DMS 273 (cell line): ENCODE measurements at regions not wholly inside any gene's neighbourhood (a gene's known extent, or its start where the extent isn't known, plus 50 kb on each side); places are given as distances from the start of the nearest gene placed in this dataset.
"Not testable (repeated sequence)": the region's sequence is repeated elsewhere in the genome, so short reads cannot be mapped to it uniquely, and the experiment has no call there.

ENCODE experiments used
- DNase-seq: peaks from one replicate; lab custom pipeline; 2025; ENCODE audit not compliant: unreplicated experiment; lab: John Stamatoyannopoulos, UW

DNA sequence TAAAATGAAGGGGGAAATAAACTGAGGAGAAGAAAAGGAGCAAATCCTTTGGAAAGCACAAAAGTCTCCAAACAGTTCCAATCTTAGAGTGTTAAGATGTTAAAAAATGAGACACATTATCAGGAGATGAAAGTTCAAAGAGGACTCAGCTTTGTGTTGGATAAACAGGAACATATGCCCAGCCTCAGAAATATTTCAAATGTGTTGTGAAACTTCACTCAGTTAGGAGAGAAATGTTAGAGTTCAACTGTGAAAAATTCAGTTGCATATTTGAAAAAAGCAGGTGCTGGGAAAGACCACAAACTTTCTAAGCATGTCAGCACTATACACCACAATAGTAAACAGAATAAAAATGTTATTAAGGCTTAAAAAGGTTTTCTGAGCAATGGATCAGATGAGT is 136.8 kb upstream of the PRKD1 start:
- no peak for DNase-seq

DNA sequence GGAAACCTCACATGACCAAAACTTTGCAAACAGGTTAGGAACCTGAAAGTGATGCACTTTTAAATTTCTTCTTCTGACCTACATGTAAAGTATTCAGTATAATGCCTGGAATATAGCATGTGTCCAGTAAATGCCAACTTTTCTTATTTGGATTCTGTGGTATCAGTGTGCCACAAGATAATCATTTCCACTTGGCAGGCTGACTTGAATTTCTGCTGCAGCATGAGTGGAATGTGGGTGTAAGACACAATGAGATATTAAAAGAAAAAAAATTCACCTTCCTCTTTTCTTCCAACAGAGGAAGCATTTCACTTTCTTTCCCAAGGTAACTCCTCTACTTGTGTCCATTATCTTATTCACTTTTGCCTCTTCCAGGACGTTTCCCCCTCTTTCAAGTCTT is 141.9 kb upstream of the PRKD1 start:
- DNase-seq: no peak

DNA sequence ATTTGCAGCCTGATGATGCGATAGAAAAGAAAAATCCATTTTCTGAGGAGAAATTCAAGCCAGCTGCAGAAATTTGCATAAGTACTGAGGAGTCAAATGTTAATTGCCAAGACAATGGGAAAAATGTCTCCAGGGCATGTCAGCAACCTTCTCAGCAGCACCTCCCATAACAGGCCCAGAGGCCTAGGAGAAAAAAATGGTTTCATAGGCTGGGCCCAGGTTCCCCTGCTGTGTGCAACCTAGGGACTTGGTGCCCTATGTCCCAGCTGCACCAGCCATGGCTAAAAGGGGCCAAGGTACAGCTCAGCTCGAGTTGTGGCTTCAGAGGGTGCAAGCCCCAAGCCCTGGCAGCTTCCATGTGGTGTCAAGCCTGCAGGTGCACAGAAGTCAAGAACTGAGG is 144.8 kb upstream of the PRKD1 start:
- DNase-seq: not testable (repeated sequence)

DNA sequence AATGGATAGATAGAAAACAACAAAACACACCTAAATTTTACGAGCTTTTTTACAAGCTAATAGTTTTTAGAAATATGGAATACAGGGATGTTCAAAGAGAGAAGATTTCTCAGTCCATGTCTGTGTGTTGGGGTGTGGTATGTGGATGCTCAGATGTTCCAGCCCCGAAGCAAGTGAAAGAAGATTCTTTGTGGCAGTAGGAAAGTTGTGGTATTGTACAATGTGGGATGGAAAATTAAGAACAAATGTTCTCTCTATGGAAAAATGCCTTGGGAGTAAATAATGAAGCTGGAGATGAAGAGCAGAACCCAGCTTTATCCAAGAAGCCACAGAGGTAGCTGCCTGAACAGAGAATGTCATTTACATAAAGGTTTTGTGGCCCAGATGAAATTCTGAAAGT is 150.3 kb upstream of the PRKD1 start:
- no peak for DNase-seq

DNA sequence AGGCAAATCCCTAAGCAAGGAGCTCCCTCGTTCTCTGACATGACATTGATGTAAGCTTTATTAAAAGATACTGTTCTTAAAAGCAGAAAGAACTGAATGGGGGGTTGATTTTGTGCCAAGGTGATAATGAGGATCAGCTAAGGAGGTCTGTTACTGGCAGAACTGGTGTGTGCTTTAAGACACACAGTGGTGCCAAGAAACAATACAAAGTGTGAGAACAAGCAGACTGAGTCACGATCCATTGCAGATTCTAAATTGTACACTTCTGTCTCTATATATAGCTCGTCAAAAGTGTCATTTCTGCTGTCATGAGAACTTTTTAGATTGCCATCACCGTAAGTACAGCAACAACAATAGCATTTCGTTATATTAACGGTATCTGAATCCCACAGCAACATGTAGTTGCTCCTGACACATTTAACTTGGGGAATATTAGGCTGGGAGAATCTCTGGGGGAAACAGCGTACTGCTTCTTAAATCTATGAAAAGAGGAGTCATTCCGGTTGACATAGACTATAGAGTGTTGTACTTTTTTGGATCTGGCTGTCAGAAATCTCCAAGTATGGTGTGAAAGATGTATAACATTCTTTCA is 151.3 kb upstream of the PRKD1 start:
- no peak for DNase-seq

DNA sequence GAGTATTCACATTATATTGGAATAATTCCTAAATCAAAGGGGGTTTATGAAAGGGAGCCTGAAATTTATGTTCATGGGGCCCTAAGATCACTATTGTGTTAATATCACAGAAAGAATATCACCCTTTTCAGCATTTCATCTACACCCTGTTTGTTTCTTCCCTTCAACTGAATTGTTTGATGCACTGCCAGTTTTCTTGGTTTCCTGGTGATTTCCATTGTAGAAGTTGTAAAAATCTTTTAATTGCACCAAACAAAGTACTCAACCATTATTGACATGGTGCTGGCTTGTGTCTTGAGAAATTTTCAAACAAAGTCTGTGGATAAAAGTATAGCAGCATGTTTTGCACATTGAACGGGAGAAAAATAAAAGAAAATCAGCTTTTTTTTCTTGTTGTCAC is 154.8 kb upstream of the PRKD1 start:
- no peak for DNase-seq

DNA sequence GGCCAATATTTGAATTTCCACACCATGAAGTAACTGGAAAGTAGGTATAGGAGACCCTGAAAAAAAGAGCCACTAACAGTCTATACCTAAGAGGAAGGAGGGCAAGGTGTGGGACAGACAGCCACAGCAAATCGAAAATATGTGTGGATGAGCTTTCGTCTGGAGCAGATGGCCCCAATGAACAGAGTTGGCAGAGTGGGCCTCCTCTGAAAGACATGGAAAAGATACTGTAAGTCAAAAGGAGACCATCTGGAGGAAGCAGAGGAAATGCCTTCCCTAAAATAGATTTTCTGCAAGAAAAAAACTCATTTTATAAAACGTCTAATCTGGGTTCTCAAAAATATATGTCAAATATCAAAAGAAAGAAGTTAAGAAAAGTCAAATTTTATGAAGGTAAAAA is 157.2 kb upstream of the PRKD1 start:
- DNase-seq: no peak

DNA sequence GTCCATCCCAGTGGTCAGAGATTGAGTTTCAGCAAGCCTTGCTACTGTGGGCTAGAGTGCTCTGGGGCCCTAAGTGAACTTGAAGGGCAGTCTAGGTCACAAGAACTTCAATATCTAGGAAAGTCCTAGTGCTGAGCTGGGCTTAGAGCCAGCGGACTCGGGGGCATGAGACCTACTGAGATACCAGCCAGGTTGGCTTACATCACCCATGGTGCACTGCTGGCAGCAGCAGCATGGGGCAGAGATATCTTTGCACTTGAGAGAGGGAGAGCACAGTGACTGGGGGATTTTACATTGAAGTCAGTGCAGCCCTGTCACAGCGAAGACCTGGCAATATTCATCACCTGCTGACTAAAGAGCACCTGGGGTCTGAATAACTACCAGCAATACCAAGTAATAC is 158.3 kb upstream of the PRKD1 start:
- DNase-seq: no peak

DNA sequence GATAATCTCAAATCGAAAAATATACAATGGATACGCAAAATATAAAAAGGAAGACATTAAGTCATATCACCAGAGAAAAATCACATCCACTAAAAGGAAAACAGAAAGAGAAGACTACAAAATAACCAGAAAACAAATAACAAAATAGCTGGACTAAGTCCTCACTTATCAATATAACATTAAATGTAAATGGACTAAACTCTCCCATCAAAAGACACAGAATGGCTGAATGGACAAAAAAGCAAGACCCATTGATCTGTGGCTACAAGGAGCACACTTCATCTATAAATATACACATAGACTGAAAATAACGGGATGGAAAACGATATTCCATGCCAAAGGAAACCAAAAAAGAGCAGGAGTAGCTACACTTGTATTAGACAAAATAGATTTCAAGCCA is 161.0 kb upstream of the PRKD1 start:
- DNase-seq: no peak

DNA sequence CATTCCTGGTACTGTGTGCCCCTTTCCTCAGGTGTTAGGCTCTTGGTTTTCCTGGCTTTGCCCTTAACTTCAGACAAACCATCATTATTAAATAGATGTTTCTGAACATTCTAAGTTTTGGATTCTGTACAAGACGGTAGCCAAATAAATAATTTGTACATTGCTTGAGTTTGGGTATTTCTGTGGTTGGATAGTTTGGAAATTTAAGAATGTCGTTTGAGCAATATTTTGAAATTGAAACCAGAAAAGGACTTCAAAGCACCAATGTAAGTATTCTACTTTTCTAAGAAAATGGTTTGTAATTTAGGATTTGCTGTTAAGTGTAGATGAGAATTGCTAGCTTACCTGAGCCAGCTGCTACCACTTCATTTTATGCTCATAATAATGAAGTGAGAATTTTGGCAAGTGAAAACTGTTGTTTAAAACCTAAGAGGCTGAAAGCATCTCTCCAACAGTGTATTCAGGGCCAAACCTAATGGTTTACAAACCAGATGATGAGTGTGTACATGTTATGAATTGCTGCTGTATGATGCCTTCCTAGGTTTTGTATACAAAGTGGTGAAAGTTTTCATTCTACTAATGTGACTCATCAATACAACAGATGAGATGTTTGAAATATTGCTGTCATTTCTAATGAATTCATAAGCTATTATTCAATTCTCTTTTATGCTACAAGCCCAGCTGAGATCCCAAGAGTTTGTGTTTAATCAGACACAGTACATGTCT is 181.5 kb upstream of the PRKD1 start:
- no peak for DNase-seq

DNA sequence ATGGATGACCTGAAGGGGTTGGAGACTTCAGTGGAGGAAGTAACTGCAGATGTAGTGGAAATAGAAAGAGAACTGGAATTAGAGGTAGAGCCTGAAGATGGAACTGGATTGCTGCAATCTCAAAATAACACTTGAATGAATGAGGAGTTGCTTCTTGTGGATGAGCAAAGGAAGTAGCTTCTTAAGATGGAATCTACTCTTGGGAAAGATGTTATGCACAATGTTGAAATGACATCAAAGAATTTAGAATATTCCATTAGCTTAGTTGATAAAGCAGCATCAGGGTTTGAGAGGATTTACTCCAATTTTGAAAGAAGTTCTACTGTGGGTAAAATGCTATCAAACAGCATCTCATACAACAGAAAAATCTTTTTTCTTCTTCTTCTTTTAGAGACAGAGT is 186.4 kb upstream of the PRKD1 start:
- DNase-seq: no peak

DNA sequence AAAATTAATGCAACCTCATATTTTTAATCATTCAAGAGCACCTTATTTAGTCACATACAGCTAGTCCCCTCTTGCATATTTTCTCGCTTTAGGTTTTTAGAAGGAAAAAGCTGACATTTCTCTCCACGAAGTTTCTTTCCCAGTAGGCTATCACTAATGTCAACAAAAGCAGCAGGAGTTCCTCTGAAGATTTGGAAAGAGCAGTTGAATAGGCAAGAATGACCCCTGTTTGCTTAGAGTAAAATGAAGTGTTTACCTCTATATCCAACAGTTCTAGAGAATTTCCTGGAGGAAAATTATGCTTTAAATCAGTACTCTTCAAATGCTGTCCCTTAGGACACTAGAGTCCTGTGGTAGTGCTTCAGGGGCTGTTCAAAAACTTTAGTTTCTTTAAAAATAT is 188.1 kb upstream of the PRKD1 start:
- no peak for DNase-seq

DNA sequence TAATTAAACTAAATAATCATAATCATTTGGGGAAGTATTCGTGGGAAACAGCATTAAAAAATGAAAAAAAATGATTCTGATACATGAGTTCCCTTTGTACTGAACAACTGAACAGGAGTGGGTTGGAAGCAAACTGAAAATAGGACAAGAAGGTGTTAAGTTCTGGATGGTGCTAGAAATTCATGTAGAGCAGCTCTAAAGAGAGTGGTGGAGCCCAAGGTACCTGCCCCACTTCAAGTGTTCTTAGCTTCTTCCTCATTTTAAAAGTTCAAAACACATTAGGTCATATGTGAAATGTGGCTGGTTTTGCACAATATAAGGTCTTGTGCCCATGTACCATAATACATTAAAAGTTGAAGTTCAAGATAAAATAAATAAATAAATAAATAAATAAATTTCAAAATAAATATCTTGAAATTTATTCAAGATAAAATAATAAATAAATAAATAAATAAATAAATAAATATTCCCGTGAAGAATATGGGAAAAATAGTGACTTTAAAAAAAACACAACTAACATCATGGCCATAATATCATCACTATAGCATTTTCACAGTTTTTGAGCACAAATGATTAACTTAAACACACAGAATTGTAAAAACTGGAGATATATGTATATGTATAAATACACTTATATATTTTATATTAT is 191.5 kb upstream of the PRKD1 start:
- no peak for DNase-seq

DNA sequence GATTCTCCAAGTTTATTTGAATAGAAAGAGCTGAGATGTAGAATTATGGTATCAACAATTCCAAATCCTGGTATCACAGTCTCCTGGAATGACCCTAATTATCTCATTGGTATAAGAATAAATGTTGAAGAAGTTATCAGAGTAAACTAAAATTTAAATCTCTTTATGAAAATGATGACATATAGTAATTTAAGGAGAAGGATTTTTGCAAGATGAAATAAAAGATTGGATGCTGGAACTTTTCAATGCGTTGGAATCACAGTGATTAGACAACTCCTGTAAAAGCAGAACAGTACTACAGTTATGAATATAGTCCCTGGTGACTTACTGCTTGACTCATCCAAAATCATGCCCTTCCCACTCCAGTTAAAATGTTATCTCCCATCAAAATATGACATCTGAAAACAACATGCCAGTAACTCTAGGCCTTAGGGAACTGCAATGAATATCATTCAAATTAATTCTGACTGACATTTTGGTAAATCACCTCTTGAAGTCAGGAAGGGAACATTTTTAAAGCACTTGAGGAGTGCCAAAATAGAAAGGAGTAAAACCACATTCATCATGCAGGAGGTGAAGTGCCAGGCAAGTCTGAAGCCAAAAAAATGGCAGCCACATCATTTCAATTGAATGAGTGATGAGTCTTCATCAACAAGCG is 197.8 kb upstream of the PRKD1 start:
- DNase-seq: no peak

DNA sequence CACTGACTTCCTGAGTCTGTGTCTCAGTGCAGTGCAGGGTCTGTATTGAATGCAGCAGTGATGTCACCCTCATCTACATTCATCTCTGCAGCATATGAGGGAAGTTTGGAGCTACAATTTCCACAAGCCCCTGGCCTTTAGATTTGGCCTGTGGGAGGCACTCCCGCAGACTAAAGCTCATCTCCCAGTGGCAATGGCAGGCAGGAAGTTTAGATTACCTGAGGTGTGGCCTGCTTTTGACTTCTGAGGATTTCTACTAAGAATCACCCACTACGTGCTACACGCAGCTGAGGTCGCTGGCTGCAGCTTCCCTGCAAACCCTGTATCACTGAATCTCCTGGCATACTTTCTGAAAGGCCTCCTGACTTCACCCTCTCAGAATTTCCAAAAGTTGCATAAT is 202.2 kb upstream of the PRKD1 start:
- peak; percentile 7 for DNase-seq

DNA sequence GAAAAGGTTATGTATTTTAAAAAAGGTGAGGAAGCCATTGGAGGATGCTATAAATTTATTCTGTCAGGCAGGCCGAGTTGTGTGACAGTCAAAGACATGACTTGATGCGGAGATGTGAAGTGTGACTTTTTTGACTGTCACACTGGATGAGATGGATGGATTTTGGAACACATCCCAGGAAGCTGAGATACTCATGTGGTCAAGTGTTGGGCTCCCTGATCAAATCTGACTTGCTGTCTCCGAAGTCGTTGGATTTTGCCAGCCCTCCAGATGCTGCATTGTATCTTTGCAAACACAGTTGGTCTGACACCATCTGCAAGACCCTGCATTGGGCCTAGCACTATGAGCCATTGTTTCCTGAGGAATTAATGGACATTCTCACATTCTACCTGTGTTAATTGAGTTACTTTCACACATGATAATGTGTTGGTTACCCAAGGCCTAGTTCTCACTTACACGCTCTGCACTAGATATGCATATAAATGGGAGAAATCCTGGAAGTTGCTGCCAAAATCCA is 204.0 kb upstream of the PRKD1 start:
- DNase-seq: peak; percentile 43

DNA sequence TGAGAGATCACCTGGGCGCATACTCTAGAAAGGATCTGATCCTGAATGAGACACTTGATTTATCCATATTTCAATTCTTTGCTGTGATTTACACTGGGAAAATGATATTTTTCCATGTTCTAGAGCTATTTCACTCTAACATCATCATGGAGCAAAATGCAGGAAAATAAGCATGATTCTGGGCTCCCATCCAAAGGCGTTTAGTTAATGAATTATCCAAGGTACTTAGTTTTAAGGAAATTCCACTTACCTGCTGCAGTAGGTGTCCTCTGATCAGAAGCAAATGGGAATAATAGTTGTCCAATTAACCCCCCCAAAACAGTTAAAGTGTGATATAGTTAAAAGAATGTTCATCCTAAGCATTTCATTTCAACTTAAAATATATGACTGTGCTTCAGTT is 204.5 kb upstream of the PRKD1 start:
- no peak for DNase-seq

DNA sequence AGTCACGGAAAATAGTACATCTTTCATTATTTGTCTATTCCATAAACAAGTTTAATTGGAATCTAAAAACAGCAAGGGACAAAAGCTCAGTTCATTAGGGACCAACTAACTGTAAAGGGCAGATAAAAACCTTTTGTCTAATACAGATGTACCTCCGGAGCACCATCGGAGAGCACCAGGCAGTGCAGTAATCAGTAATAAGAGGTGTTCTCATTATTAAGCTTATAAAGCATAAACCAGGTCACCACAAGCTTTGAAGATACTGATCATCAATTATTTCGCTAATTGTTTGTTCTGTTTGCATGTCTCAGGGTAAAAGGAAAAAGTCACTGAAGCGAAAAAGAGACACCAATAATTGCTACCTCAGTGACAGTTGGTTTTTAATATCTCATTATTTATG is 207.3 kb upstream of the PRKD1 start:
- DNase-seq: no peak

DNA sequence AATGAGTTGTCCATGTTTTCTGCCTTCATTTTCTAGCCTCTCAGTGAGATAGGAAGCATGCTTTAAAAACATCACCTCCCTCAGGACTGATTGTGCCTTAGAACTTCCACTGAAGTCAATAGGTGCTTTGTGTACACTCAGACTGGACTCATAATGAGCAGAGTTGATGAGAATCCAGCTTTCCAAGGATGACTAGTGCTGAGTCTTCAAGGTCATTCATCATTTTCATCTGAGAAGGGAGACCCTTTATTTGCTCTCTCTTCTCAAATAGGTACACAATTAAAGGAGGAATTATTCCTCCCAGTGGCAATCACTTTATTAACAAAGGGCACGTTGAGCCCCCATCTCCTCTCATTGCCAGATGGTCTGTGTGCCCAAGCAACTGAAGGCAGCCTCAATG is 210.9 kb upstream of the PRKD1 start:
- DNase-seq: no peak

DNA sequence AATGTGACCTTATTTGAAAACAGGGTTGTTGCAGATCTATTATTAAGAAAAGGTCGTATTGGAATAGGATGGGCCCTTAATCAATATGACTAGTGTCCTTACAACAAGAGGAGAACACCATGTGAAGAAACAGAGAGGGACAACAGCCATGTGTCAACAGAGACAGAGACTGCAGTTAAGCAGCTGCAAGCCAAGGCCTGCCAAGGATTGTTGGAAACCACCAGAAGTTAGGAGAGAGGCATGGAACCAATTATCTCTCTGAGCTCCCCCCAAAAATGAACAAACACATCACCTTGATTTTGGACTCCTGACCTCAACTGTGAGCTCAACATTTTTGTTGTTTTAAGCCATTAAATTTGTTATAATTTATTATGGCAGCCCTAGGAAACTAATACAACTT is 214.6 kb upstream of the PRKD1 start:
- no peak for DNase-seq

DNA sequence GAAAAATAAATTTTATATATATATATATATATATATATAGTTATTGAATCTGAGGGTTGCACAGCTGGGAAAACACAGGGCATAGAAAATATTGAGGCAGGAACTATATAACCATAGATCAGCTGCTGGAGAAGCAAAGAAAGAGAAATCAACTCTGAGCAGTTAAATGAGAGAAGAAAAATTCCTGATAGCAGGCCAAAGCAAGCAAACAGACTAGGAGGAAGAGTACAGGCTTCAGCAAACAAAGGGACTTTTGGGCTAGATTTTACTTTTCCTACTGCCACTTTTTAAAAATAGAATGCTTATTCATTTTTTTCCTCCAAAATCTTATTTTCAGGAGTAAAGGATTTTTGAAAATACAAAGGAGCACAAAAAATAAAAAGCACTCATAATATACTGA is 216.0 kb upstream of the PRKD1 start:
- no peak for DNase-seq

DNA sequence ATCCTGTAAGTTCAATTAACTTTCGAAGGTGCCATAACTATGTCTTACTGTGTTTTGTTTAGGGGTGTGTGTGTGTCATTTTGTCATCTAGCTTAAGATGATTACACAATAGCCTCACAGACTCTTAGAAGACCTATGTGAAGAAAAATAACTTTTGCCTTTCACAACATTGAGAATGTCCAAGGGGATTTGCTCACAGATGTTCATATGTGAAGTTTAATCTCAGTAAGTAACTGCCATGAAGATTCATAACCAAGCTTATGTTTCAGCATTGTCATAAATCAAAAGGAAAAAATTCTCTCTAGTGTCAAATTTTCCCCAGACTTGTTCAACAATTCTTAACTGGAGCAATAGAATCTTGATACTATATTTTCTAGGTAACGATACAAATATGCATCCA is 226.1 kb upstream of the PRKD1 start:
- DNase-seq: no peak
